Mesothelial cell of epicardium (in vitro differentiated cells): ENCODE measurements at regions not wholly inside any gene's neighbourhood (a gene's known extent, or its start where the extent isn't known, plus 50 kb on each side); places are given as distances from the start of the nearest gene placed in this dataset.

ENCODE experiments used
- DNase-seq, 2 experiments: peaks; one replicate each; pipeline ENCODE4 v3.0.0; 2021; ENCODE audit warnings: low spot score in 2 of 2; ENCODE audit not compliant: unreplicated experiment in 2 of 2
- H3K27ac Mint-ChIP-seq: 2 replicates; pipeline ENCODE4 v1.8.0; 2021; ENCODE audit warnings: mixed read lengths
- H3K27me3 Mint-ChIP-seq: 2 replicates; pipeline ENCODE4 v1.8.0; 2021; ENCODE audit warnings: low read depth, mixed read lengths
- H3K36me3 Mint-ChIP-seq: 2 replicates; pipeline ENCODE4 v1.8.0; 2021; ENCODE audit warnings: mixed read lengths
- H3K4me1 Mint-ChIP-seq: 2 replicates; pipeline ENCODE4 v1.8.0; 2021; ENCODE audit warnings: mixed read lengths
- H3K4me3 Mint-ChIP-seq: 2 replicates; pipeline ENCODE4 v1.8.0; 2021; ENCODE audit warnings: mild to moderate bottlenecking, moderate library complexity, mixed read lengths
- H3K9me3 Mint-ChIP-seq: 2 replicates; pipeline ENCODE4 v1.8.0; 2021; ENCODE audit warnings: mixed read lengths
- TF ChIP-seq, protein P1 (sequence below): fragments of 200-600 bp; sonication (generic); IDR thresholded peaks from one replicate; pipeline ENCODE4 v1.5.0; 2021; ENCODE audit warnings: antibody characterized with exemption; ENCODE audit not compliant: unreplicated experiment

DNA sequence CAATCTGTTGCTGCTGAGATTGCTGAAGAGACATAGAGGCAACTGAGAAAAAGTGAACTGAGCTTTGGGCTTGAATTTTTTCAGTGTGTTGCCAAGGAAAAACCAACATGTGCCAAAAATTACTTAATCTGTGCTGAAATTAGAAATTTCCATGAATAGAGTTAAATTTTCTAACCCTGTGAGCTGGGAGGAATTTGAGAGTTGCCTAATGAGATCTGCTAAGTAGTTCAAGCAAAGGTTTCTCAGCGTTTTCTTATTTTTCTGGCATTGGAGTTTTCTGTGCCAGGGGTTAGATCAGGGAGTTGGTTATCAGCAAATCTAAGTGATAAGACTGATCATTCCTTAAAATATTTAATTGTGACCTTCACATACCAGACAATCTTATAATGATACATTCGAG is 457.5 kb upstream of the GNPDA2 start:
- Mint-ChIP-seq H3K4me1 (no peaks in the 10 kb centered on the region), H3K9me3 (peaks cover 3% of the 10 kb centered on the region)

DNA sequence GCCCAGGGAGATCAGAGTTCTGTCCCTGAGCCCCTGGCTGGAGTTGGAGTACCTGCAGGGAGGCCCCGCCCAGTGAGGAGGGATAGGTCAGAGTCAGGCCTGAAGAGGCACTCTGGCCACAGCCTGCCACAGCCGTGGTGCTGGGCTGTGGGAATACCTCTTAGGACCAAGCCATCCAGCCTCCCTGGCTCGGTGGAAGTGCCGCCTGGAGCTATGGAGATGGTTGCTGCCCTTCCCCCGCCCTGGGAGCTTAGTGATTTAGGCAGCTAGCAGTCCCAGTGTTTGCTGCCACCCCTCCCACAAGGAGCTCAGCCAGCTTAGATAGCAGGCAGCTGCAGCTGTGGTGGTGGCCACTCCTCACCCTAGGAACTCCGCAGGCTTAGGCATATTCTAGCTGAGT is 446.3 kb upstream of the GNPDA2 start:
- H3K4me1 Mint-ChIP-seq: no peaks in the 10 kb centered on the region
- no peak for DNase-seq
- no peaks in the 10 kb centered on the region for H3K36me3 Mint-ChIP-seq
- peaks cover 24% of the 10 kb centered on the region for H3K9me3 Mint-ChIP-seq
- no peak overlapping the region for H3K4me3 Mint-ChIP-seq
- H3K27ac Mint-ChIP-seq: no peak overlapping the region
- no peaks in the 10 kb centered on the region for H3K27me3 Mint-ChIP-seq
- TF ChIP-seq, protein P1, sequence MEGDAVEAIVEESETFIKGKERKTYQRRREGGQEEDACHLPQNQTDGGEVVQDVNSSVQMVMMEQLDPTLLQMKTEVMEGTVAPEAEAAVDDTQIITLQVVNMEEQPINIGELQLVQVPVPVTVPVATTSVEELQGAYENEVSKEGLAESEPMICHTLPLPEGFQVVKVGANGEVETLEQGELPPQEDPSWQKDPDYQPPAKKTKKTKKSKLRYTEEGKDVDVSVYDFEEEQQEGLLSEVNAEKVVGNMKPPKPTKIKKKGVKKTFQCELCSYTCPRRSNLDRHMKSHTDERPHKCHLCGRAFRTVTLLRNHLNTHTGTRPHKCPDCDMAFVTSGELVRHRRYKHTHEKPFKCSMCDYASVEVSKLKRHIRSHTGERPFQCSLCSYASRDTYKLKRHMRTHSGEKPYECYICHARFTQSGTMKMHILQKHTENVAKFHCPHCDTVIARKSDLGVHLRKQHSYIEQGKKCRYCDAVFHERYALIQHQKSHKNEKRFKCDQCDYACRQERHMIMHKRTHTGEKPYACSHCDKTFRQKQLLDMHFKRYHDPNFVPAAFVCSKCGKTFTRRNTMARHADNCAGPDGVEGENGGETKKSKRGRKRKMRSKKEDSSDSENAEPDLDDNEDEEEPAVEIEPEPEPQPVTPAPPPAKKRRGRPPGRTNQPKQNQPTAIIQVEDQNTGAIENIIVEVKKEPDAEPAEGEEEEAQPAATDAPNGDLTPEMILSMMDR: no peak

More for the DNA sequence above, 457.5 kb upstream of the GNPDA2 start:
- Mint-ChIP-seq H3K4me3 (no peak overlapping the region), H3K27me3 (no peaks in the 10 kb centered on the region), H3K27ac (no peak overlapping the region), H3K36me3 (no peaks in the 10 kb centered on the region)
- TF ChIP-seq, protein P1: no peak
- no peak for DNase-seq

DNA sequence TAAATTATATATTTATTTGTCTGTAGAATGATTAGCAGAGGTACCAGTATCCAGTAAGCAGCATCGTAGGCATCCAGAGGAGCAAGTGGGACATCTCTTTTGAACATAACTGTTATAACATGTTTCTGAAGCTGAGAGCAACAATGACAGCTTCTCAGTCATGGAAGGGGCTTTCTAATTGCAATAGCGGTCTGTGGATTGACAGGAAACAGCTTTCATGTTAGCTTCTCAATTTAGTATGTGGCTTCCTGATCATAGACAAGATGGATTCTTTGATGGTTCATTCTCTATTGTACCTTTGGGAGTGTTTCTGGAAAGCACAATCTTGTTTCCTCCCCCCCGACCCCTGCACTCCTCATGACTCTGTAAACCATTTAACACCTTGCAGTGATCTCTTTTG is 434.6 kb upstream of the GNPDA2 start:
- Mint-ChIP-seq H3K4me3 (no peak overlapping the region), H3K9me3 (no peaks in the 10 kb centered on the region), H3K4me1 (no peaks in the 10 kb centered on the region), H3K36me3 (no peaks in the 10 kb centered on the region), H3K27me3 (no peaks in the 10 kb centered on the region), H3K27ac (no peak overlapping the region)
- TF ChIP-seq, protein P1: no peak
- DNase-seq: no peak

DNA sequence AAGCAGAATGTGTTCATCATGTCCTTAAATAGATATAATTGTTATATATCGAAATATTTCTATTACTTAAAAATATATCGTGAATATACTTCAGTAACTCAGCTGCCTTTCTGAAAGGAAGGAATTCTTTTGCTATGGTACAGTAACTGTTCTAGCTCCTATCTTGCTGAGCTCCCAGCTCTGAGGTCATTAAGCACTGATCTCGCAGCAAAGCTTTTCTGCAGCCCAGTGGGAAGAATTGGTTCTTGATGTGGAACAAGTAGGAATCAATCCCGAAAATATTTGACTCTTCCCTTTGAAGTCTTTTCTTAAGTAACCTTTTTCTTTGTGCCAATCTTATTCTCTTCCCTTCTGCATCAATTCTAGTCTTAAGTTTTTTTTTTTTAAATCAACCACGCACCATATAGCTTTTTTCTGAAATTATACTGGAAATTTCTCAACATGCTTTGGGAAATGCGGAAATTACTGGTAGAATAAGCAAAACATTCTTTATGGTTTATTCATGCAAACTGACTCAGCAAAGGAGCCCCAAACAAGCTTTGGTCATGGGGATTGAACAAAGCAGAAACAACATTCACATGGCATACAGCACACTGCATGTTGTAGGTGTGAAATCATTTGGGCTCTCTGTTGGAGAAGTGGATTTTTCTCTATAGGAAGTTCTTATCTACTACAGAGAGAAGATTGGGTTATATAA is 428.9 kb upstream of the GNPDA2 start:
- no peaks in the 10 kb centered on the region for H3K4me1 Mint-ChIP-seq

DNA sequence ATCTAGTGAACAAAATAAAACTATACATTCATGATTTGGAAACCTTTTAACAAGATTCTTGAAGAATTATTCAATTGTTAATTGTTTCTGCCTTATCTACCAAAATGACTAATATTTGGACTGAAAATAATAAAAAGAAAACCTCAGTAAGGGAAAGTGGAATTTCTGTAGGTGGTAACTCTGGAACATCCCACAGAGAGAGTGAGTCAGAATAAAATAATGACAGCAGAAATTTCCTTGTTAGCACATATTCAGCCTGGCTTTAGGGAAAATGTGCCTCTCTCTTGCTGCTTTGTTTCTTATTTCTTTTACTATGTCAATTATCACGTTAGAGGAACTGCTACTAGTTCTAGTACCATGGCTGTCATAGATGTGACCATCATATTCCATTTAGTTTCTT is 421.5 kb upstream of the GNPDA2 start:
- H3K4me3 Mint-ChIP-seq: no peak overlapping the region
- TF ChIP-seq, protein P1: no peak
- DNase-seq: no peak
- H3K9me3 Mint-ChIP-seq: no peaks in the 10 kb centered on the region
- H3K27me3 Mint-ChIP-seq: peaks cover 14% of the 10 kb centered on the region
- H3K27ac Mint-ChIP-seq: no peak overlapping the region
- no peaks in the 10 kb centered on the region for H3K36me3 Mint-ChIP-seq
- H3K4me1 Mint-ChIP-seq: no peaks in the 10 kb centered on the region

More for the DNA sequence above, 428.9 kb upstream of the GNPDA2 start:
- H3K36me3 Mint-ChIP-seq: no peaks in the 10 kb centered on the region
- no peak for DNase-seq
- TF ChIP-seq, protein P1: no peak
- no peak overlapping the region for H3K27ac Mint-ChIP-seq
- no peaks in the 10 kb centered on the region for H3K9me3 Mint-ChIP-seq
- H3K27me3 Mint-ChIP-seq: no peaks in the 10 kb centered on the region
- no peak overlapping the region for H3K4me3 Mint-ChIP-seq
